SK-N-SH (cell line): ENCODE measurements at regions not wholly inside any gene's neighbourhood (a gene's known extent, or its start where the extent isn't known, plus 50 kb on each side); places are given as distances from the start of the nearest gene placed in this dataset.

Experiments
- CTCF ChIA-PET: fragments of 300-600, 350-600 bp; formaldehyde crosslinking; extraction: SDS; loops from one replicate; lab custom pipeline; 2021; lab: Yijun Ruan, JAX
- POLR2A ChIA-PET: fragments of 350-600 bp; sonication (Branson Sonifier 250); formaldehyde crosslinking; extraction: SDS; loops from one replicate; lab custom pipeline; 2020; ENCODE audit warnings: antibody characterized with exemption, inconsistent platforms; lab: Yijun Ruan, JAX
- DNase-seq: peaks from one replicate; pipeline ENCODE4 v3.0.0; 2012
- H2AFZ ChIP-seq: fragments of 200-600 bp; sonication (generic); 2 replicates; pipeline ENCODE4 v1.8.1; 2016; ENCODE audit warnings: antibody characterized with exemption, mild to moderate bottlenecking, low read depth
- H3F3A ChIP-seq: fragments of 200-600 bp; sonication (generic); replicated peaks from 2 replicates; pipeline ENCODE3; 2016; ENCODE audit warnings: antibody characterized with exemption, mild to moderate bottlenecking; ENCODE audit not compliant: insufficient read depth
- H3K27ac ChIP-seq, 2 experiments: fragments of 200-500 bp in 1 of 2; fragments of 200-600 bp in 1 of 2; sonication (Bioruptor generic) in 1 of 2; sonication (generic), shearing (Covaris generic) in 1 of 2; 2 replicates each; pipeline versions ENCODE4 v1.5.1 to v1.6.1; 2014 to 2016; ENCODE audit warnings: low read depth in 2 of 2, inconsistent platforms in 1 of 2, low read length in 1 of 2, mild to moderate bottlenecking in 1 of 2, mixed read lengths in 1 of 2
- H3K27me3 ChIP-seq: fragments of 200-600 bp; sonication (generic), shearing (Covaris generic); 2 replicates; pipeline ENCODE4 v1.6.1; 2016; ENCODE audit warnings: mixed run types; ENCODE audit not compliant: insufficient read depth
- H3K36me3 ChIP-seq, 2 experiments: fragments of 200-500 bp in 1 of 2; fragments of 200-600 bp in 1 of 2; sonication (Bioruptor generic) in 1 of 2; sonication (generic) in 1 of 2; replicated peaks in 1 of 2; 2 replicates each; pipeline versions ENCODE3 to v1.5.1; 2014 to 2016; ENCODE audit warnings: low read length in 1 of 2, mild to moderate bottlenecking in 1 of 2; ENCODE audit not compliant: insufficient read depth in 2 of 2, control insufficient read depth in 1 of 2
- H3K4me1 ChIP-seq, 2 experiments: fragments of 200-500 bp in 1 of 2; fragments of 200-600 bp in 1 of 2; sonication (Bioruptor generic) in 1 of 2; sonication (generic), shearing (Covaris generic) in 1 of 2; 2 replicates each; pipeline versions ENCODE4 v1.5.1 to v1.6.1; 2014 to 2016; ENCODE audit warnings: low read depth in 1 of 2, low read length in 1 of 2, mixed run types in 1 of 2; ENCODE audit not compliant: insufficient read depth in 2 of 2, control insufficient read depth in 1 of 2
- H3K4me2 ChIP-seq: fragments of 200-600 bp; sonication (generic), shearing (Covaris generic); 2 replicates; pipeline ENCODE4 v1.6.1; 2017; ENCODE audit warnings: mixed run types
- H3K4me3 ChIP-seq, 2 experiments: fragments of 200-500 bp in 1 of 2; fragments of 200-600 bp in 1 of 2; sonication (Bioruptor generic) in 1 of 2; sonication (generic), shearing (Covaris generic) in 1 of 2; 2 replicates each; pipeline versions ENCODE4 v1.5.1 to v1.8.1; 2014 to 2016; ENCODE audit warnings: low read depth in 2 of 2, inconsistent platforms in 1 of 2, low read length in 1 of 2, mild to moderate bottlenecking in 1 of 2, mixed read lengths in 1 of 2, moderate library complexity in 1 of 2
- H3K79me2 ChIP-seq: fragments of 200-600 bp; sonication (generic); 2 replicates; pipeline ENCODE4 v1.8.1; 2017; ENCODE audit warnings: mild to moderate bottlenecking; ENCODE audit not compliant: insufficient read depth
- H3K9ac ChIP-seq: fragments of 200-600 bp; sonication (generic); 2 replicates; pipeline ENCODE4 v1.6.1; 2017; ENCODE audit warnings: mixed run types
- H3K9me2 ChIP-seq: fragments of 200-600 bp; sonication (generic); 2 replicates; pipeline ENCODE4 v1.6.1; 2017; ENCODE audit warnings: mixed run types
- H3K9me3 ChIP-seq: fragments of 200-600 bp; sonication (generic); 2 replicates; pipeline ENCODE4 v1.6.1; 2017; ENCODE audit warnings: mixed run types, mild to moderate bottlenecking, moderate library complexity
- H4K20me1 ChIP-seq: fragments of 200-600 bp; sonication (generic); 2 replicates; pipeline ENCODE4 v1.6.1; 2017; ENCODE audit warnings: mild to moderate bottlenecking, mixed run types; ENCODE audit not compliant: insufficient read depth
- CHD2 ChIP-seq: fragments of 150-350 bp; IDR thresholded peaks from 2 replicates; pipeline ENCODE4 v1.6.1; 2018; ENCODE audit warnings: low read length; ENCODE audit not compliant: partially characterized antibody
- EP300 ChIP-seq, 2 experiments: IDR thresholded peaks; 2 replicates each; pipeline versions ENCODE4 v1.4.0 to v1.6.1; 2012; ENCODE audit warnings: borderline replicate concordance in 1 of 2, low read depth in 1 of 2, low read length in 1 of 2
- FOXJ3 ChIP-seq: sonication (generic); formaldehyde crosslinking; IDR thresholded peaks from 2 replicates; pipeline ENCODE4 v1.5.1; 2020; ENCODE audit warnings: mild to moderate bottlenecking, missing genetic modification reagents
- FOXM1 ChIP-seq: IDR thresholded peaks from 2 replicates; pipeline ENCODE4 v1.4.0; 2012; ENCODE audit warnings: low read depth, mild to moderate bottlenecking
- GATA2 ChIP-seq: sonication (generic); formaldehyde crosslinking; IDR thresholded peaks from 2 replicates; pipeline ENCODE4 v1.5.0; 2020; ENCODE audit warnings: mild to moderate bottlenecking, missing genetic modification reagents
- NRF1 ChIP-seq: IDR thresholded peaks from 2 replicates; pipeline ENCODE4 v1.6.1; 2012; ENCODE audit warnings: low read depth, mild to moderate bottlenecking, low read length
- POLR2AphosphoS5 ChIP-seq: IDR thresholded peaks from 2 replicates; pipeline ENCODE4 v1.6.1; 2012; ENCODE audit warnings: low read depth, low read length
- RFX5 ChIP-seq: IDR thresholded peaks from 2 replicates; pipeline ENCODE4 v1.6.1; 2012; ENCODE audit warnings: mild to moderate bottlenecking, improper control_type of control experiment, low read length
- RXRA ChIP-seq: IDR thresholded peaks from 2 replicates; pipeline ENCODE4 v1.4.0; 2012; ENCODE audit warnings: low read depth, mild to moderate bottlenecking, borderline replicate concordance
- SIN3A ChIP-seq: IDR thresholded peaks from 2 replicates; pipeline ENCODE4 v1.6.1; 2012; ENCODE audit warnings: low read depth, mild to moderate bottlenecking, low read length, moderate library complexity, borderline replicate concordance
- TEAD4 ChIP-seq: IDR thresholded peaks from 2 replicates; pipeline ENCODE4 v1.4.0; 2012; ENCODE audit warnings: mild to moderate bottlenecking, borderline replicate concordance; ENCODE audit not compliant: insufficient read depth
- YY1 ChIP-seq: IDR thresholded peaks from 2 replicates; pipeline ENCODE4 v1.4.0; 2012; ENCODE audit warnings: low read depth, mild to moderate bottlenecking
- WGBS: methylation state at CpG from one replicate; pipeline ENCODE4 v1.1.6; 2017; ENCODE audit warnings: low lambda C conversion rate; 5-methylcytosine and 5-hydroxymethylcytosine counted together
- TF ChIP-seq, protein P1 (sequence below): IDR thresholded peaks from 2 replicates; pipeline ENCODE4 v1.6.1; 2012; ENCODE audit warnings: mild to moderate bottlenecking, low read depth, low read length, moderate library complexity
- TF ChIP-seq, protein P2 (sequence below): fragments of 150-350 bp; IDR thresholded peaks from 2 replicates; pipeline ENCODE4 v1.6.1; 2016; ENCODE audit warnings: mild to moderate bottlenecking, low read depth, low read length
- TF ChIP-seq, protein P3 (sequence below): IDR thresholded peaks from 2 replicates; pipeline ENCODE4 v1.4.0; 2012; ENCODE audit warnings: low read depth, borderline replicate concordance
- TF ChIP-seq, protein P4 (sequence below): fragments of 150-350 bp; IDR thresholded peaks from 2 replicates; pipeline ENCODE4 v1.6.1; 2017; ENCODE audit warnings: antibody characterized with exemption, low read length, low read depth, borderline replicate concordance
- TF ChIP-seq, protein P5 (sequence below): IDR thresholded peaks from 2 replicates; pipeline ENCODE4 v1.4.0; 2012; ENCODE audit warnings: low read depth, borderline replicate concordance
- TF ChIP-seq, protein P6 (sequence below): IDR thresholded peaks from 2 replicates; pipeline ENCODE4 v1.4.0; 2012; ENCODE audit warnings: low read depth

DNA sequence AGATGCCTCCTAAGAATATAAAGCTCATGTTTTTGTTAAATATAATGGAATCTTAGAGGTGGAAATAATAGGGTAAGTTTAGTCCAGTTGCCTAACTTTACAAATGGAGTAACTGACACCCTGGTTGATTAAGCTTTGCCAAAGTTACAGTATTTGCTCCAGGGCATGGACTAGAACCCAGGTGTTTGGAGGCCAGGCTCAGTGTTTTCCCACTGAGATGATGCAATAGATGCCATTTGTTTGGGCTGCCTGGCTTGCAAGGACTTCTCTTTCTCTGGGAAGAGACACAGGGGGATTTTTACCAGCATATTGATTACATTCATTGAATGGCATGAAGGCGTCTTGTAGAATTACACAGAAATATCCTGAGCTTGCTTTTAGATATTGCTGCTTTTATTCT, 397.8 kb downstream of the SLC4A3 start (continued):
- TF ChIP-seq, protein P1, sequence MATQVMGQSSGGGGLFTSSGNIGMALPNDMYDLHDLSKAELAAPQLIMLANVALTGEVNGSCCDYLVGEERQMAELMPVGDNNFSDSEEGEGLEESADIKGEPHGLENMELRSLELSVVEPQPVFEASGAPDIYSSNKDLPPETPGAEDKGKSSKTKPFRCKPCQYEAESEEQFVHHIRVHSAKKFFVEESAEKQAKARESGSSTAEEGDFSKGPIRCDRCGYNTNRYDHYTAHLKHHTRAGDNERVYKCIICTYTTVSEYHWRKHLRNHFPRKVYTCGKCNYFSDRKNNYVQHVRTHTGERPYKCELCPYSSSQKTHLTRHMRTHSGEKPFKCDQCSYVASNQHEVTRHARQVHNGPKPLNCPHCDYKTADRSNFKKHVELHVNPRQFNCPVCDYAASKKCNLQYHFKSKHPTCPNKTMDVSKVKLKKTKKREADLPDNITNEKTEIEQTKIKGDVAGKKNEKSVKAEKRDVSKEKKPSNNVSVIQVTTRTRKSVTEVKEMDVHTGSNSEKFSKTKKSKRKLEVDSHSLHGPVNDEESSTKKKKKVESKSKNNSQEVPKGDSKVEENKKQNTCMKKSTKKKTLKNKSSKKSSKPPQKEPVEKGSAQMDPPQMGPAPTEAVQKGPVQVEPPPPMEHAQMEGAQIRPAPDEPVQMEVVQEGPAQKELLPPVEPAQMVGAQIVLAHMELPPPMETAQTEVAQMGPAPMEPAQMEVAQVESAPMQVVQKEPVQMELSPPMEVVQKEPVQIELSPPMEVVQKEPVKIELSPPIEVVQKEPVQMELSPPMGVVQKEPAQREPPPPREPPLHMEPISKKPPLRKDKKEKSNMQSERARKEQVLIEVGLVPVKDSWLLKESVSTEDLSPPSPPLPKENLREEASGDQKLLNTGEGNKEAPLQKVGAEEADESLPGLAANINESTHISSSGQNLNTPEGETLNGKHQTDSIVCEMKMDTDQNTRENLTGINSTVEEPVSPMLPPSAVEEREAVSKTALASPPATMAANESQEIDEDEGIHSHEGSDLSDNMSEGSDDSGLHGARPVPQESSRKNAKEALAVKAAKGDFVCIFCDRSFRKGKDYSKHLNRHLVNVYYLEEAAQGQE, result no peak
- TF ChIP-seq, protein P2, sequence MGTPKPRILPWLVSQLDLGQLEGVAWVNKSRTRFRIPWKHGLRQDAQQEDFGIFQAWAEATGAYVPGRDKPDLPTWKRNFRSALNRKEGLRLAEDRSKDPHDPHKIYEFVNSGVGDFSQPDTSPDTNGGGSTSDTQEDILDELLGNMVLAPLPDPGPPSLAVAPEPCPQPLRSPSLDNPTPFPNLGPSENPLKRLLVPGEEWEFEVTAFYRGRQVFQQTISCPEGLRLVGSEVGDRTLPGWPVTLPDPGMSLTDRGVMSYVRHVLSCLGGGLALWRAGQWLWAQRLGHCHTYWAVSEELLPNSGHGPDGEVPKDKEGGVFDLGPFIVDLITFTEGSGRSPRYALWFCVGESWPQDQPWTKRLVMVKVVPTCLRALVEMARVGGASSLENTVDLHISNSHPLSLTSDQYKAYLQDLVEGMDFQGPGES, result no peak
- TF ChIP-seq POLR2AphosphoS5 (no peak), GATA2 (CRISPR knock-in tag) (no peak)

DNA sequence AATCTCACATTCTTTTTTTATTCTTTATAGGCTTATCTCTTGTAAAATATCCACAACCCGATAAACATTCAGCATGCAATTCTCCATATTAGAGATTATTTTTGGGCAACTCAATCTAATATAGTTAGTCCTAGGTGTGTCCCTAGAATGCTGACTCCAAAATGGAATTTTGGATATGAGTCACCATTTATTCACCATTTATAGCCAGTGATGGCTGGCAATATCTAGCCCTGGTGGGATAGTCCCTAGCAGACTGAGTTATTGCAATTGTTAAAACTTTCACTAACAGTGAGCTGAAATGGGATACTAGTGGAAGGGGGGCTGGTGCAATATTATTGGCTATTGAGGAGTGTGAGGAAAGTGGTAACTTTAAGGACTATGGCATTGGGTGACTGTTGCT, 401.6 kb downstream of the SLC4A3 start:
- ChIA-PET POLR2A (no interaction called here), CTCF (no interaction called here)
- Histone ChIP-seq H3K27me3 (no peaks in the 10 kb centered on the region), H3K79me2 (no peaks in the 10 kb centered on the region), H3K36me3 (no peaks in the 10 kb centered on the region), H4K20me1 (no peaks in the 10 kb centered on the region), H3K4me3 (no peak overlapping the region), H3F3A (no peaks in the 10 kb centered on the region), H3K4me2 (no peak overlapping the region), H2AFZ (no peak overlapping the region), H3K9me2 (no peaks in the 10 kb centered on the region), H3K9ac (no peak overlapping the region), H3K9me3 (no peaks in the 10 kb centered on the region), H3K4me1 (no peaks in the 10 kb centered on the region), H3K27ac (no peak overlapping the region)
- WGBS, result 83% methylated on average over 1 of the region's 1 CpG
- TF ChIP-seq FOXJ3 (CRISPR knock-in tag), result no peak
- no peak for TF ChIP-seq EP300 (IDR thresholded peaks at IDR 0.05; ENCODE audit: borderline replicate concordance in 1 of 2, low read depth in 1 of 2, low read length in 1 of 2)
- no peak for TF ChIP-seq YY1
- TF ChIP-seq FOXM1, result no peak
- no peak for TF ChIP-seq GATA2 (CRISPR knock-in tag)
- TF ChIP-seq, protein P3, sequence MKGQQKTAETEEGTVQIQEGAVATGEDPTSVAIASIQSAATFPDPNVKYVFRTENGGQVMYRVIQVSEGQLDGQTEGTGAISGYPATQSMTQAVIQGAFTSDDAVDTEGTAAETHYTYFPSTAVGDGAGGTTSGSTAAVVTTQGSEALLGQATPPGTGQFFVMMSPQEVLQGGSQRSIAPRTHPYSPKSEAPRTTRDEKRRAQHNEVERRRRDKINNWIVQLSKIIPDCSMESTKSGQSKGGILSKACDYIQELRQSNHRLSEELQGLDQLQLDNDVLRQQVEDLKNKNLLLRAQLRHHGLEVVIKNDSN, result no peak
- TF ChIP-seq, protein P4, sequence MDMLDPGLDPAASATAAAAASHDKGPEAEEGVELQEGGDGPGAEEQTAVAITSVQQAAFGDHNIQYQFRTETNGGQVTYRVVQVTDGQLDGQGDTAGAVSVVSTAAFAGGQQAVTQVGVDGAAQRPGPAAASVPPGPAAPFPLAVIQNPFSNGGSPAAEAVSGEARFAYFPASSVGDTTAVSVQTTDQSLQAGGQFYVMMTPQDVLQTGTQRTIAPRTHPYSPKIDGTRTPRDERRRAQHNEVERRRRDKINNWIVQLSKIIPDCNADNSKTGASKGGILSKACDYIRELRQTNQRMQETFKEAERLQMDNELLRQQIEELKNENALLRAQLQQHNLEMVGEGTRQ, result no peak
- TF ChIP-seq, protein P5, sequence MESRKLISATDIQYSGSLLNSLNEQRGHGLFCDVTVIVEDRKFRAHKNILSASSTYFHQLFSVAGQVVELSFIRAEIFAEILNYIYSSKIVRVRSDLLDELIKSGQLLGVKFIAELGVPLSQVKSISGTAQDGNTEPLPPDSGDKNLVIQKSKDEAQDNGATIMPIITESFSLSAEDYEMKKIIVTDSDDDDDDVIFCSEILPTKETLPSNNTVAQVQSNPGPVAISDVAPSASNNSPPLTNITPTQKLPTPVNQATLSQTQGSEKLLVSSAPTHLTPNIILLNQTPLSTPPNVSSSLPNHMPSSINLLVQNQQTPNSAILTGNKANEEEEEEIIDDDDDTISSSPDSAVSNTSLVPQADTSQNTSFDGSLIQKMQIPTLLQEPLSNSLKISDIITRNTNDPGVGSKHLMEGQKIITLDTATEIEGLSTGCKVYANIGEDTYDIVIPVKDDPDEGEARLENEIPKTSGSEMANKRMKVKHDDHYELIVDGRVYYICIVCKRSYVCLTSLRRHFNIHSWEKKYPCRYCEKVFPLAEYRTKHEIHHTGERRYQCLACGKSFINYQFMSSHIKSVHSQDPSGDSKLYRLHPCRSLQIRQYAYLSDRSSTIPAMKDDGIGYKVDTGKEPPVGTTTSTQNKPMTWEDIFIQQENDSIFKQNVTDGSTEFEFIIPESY, result no peak
- no peak for TF ChIP-seq RXRA
- no peak for TF ChIP-seq NRF1
- TF ChIP-seq SIN3A, result no peak
- TF ChIP-seq RFX5, result no peak
- no peak for TF ChIP-seq POLR2AphosphoS5
- TF ChIP-seq TEAD4, result no peak
- no peak for TF ChIP-seq CHD2
- TF ChIP-seq, protein P6, sequence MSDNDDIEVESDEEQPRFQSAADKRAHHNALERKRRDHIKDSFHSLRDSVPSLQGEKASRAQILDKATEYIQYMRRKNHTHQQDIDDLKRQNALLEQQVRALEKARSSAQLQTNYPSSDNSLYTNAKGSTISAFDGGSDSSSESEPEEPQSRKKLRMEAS, result no peak
- TF ChIP-seq, protein P1, result no peak
- no peak for DNase-seq
